ENCODE measurements at regions not wholly inside any gene's neighbourhood (a gene's known extent, or its start where the extent isn't known, plus 50 kb on each side); places are given as distances from the start of the nearest gene placed in this dataset.
"Not testable (repeated sequence)": the region's sequence is repeated elsewhere in the genome, so short reads cannot be mapped to it uniquely, and the experiment has no call there.

DNA sequence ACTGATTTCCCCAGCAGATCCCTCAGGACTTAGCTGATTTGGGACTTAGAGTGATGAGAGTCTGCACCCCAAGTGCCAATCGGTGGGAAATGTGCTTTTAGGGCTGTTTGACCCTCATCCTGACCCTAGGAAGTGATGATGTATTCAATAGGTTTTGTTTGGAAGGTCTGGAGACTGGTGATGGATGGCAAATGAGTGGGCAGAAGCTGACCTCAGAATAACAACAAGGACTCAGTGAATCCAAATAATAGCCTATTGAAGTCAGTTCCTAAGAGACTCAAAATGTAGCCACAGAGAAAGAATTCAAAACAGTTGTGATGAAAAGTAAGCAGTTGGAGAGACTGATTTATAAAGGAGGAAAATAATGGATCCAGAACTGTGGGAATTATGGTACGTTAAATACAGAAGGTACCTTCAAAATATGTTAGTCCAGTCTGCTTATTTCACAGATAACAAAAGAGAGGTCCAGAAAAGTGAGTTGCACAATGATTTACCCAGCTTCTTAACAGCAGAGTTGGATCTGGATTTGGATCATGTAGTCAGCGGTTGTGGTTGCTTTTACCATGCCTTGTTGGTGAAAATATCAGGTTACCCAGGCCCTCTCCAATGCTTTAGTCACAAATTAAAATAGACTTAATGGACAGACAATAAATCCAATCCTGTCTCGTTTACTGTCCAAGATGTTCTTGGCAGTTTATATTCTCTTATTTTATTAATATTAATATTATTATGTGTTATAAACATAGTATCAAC is 123.0 kb upstream of the PTBP2 start:
- ChIA-PET POLR2A (no interaction called here), CTCF (interaction anchor here (0.6 kb wide), 1 partner anchor 19 kb away, joined by 3 read pairs; no protein-coding TSS in a partner anchor)
- Histone ChIP-seq H3K4me3 (ENCODE audit: low read depth, low read length) (no peak overlapping the region), H3K9me3 (ENCODE audit: control insufficient read depth, insufficient read depth, low read depth, low read length) (no peaks in the 10 kb centered on the region), H3K27ac (ENCODE audit: extremely low read depth, low read depth, low read length) (no peak overlapping the region), H3K4me1 (ENCODE audit: control insufficient read depth, insufficient read depth, low read length) (no peaks in the 10 kb centered on the region), H3K36me3 (ENCODE audit: control insufficient read depth in 2 of 2, insufficient read depth in 1 of 2, low read length in 2 of 2) (no peaks in the 10 kb centered on the region)
- TF ChIP-seq ZNF37A (tag by site-specific recombination; IDR thresholded peaks at IDR 0.05) (no peak), ZNF510 (tag by site-specific recombination; IDR thresholded peaks at IDR 0.05; ENCODE audit: insufficient replicate concordance) (no peak), ZBTB20 (tag by site-specific recombination; IDR thresholded peaks at IDR 0.05) (no peak), ZNF701 (tag by site-specific recombination; IDR thresholded peaks at IDR 0.05) (no peak)
- TF ChIP-seq, protein P1, sequence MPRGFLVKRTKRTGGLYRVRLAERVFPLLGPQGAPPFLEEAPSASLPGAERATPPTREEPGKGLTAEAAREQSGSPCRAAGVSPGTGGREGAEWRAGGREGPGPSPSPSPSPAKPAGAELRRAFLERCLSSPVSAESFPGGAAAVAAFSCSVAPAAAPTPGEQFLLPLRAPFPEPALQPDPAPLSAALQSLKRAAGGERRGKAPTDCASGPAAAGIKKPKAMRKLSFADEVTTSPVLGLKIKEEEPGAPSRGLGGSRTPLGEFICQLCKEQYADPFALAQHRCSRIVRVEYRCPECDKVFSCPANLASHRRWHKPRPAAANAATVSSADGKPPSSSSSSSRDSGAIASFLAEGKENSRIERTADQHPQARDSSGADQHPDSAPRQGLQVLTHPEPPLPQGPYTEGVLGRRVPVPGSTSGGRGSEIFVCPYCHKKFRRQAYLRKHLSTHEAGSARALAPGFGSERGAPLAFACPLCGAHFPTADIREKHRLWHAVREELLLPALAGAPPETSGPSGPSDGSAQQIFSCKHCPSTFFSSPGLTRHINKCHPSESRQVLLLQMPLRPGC (tag by site-specific recombination; IDR thresholded peaks at IDR 0.05), result no peak
- TF ChIP-seq, protein P2, sequence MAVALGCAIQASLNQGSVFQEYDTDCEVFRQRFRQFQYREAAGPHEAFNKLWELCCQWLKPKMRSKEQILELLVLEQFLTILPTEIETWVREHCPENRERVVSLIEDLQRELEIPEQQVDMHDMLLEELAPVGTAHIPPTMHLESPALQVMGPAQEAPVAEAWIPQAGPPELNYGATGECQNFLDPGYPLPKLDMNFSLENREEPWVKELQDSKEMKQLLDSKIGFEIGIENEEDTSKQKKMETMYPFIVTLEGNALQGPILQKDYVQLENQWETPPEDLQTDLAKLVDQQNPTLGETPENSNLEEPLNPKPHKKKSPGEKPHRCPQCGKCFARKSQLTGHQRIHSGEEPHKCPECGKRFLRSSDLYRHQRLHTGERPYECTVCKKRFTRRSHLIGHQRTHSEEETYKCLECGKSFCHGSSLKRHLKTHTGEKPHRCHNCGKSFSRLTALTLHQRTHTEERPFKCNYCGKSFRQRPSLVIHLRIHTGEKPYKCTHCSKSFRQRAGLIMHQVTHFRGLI (tag by site-specific recombination; IDR thresholded peaks at IDR 0.05), result no peak
- TF ChIP-seq, protein P3, sequence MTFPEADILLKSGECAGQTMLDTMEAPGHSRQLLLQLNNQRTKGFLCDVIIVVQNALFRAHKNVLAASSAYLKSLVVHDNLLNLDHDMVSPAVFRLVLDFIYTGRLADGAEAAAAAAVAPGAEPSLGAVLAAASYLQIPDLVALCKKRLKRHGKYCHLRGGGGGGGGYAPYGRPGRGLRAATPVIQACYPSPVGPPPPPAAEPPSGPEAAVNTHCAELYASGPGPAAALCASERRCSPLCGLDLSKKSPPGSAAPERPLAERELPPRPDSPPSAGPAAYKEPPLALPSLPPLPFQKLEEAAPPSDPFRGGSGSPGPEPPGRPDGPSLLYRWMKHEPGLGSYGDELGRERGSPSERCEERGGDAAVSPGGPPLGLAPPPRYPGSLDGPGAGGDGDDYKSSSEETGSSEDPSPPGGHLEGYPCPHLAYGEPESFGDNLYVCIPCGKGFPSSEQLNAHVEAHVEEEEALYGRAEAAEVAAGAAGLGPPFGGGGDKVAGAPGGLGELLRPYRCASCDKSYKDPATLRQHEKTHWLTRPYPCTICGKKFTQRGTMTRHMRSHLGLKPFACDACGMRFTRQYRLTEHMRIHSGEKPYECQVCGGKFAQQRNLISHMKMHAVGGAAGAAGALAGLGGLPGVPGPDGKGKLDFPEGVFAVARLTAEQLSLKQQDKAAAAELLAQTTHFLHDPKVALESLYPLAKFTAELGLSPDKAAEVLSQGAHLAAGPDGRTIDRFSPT (tag by site-specific recombination; IDR thresholded peaks at IDR 0.05), result no peak
- TF ChIP-seq, protein P4, sequence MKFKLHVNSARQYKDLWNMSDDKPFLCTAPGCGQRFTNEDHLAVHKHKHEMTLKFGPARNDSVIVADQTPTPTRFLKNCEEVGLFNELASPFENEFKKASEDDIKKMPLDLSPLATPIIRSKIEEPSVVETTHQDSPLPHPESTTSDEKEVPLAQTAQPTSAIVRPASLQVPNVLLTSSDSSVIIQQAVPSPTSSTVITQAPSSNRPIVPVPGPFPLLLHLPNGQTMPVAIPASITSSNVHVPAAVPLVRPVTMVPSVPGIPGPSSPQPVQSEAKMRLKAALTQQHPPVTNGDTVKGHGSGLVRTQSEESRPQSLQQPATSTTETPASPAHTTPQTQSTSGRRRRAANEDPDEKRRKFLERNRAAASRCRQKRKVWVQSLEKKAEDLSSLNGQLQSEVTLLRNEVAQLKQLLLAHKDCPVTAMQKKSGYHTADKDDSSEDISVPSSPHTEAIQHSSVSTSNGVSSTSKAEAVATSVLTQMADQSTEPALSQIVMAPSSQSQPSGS (tag by site-specific recombination; IDR thresholded peaks at IDR 0.05; ENCODE audit: low read depth), result no peak

DNA sequence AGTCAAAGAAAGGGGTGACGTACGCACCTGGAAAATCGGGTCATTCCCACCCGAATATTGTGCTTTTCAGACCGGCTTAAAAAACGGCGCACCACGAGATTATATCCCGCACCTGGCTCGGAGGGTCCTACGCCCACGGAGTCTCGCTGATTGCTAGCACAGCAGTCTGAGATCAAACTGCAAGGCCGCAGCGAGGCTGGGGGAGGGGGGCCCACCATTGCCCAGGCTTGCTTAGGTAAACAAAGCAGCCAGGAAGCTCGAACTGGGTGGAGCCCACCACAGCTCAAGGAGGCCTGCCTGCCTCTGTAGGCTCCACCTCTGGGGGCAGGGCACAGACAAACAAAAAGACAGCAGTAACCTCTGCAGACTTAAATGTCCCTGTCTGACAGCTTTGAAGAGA is 117.0 kb upstream of the PTBP2 start:
- H3K4me3 ChIP-seq (ENCODE audit: low read depth, low read length); POLR2A ChIA-PET; H3K27ac ChIP-seq (ENCODE audit: extremely low read depth, low read depth, low read length); CTCF ChIA-PET; H3K9me3 ChIP-seq (ENCODE audit: control insufficient read depth, insufficient read depth, low read depth, low read length); H3K36me3 ChIP-seq (ENCODE audit: control insufficient read depth in 2 of 2, insufficient read depth in 1 of 2, low read length in 2 of 2); H3K4me1 ChIP-seq (ENCODE audit: control insufficient read depth, insufficient read depth, low read length): not testable (repeated sequence)

DNA sequence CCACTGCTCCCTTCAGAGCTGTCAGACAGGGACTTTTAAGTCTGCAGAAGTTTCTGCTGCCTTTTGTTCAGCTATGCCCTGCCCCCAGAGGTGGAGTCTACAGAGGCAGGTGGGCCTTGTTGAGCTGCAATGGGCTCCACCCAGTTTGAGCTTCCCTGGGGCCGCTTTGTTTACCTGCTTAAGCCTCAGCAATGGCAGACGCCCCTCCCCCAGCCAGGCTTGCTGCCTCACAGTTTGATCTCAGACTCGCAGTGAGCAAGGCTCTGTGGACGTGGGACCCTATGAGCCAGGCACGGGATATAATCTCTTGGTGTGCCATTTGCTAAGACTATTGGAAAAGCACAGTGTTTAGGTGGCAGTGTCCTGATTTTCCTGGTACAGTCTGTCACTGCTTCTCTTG is 104.2 kb upstream of the PTBP2 start:
- H3K4me1 ChIP-seq (ENCODE audit: control insufficient read depth, insufficient read depth, low read length); H3K9me3 ChIP-seq (ENCODE audit: control insufficient read depth, insufficient read depth, low read depth, low read length); POLR2A ChIA-PET; H3K4me3 ChIP-seq (ENCODE audit: low read depth, low read length); H3K27ac ChIP-seq (ENCODE audit: extremely low read depth, low read depth, low read length); CTCF ChIA-PET; H3K36me3 ChIP-seq (ENCODE audit: control insufficient read depth in 2 of 2, insufficient read depth in 1 of 2, low read length in 2 of 2): not testable (repeated sequence)

DNA sequence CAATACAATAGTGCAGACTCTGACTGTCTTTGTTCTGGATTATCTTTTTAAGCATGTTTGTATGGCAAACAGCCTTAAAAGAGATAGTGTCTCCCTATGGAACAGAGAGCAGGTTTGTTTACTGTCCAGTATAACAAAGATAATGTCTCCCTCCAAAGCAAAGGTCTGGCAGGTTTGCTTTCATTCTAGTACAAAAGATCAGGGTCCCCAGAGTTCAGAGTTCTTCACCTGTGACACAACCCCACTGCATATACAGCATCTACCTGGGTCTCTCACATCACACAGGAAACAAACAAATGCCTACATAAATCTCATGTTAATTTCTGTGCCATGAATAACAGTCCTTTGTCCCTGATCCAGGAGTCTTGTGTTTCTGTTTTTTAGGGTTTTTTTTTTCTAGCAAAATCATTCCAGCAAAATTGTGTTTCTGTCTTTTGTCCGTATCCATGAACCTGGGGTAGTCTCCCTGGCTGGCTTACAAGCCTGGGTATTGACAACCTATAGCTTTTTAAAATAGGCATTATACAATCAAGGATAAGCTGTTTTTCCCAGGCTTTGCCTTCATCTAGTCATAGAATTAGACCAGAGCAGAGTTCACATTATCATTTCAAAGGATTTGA is 89.4 kb upstream of the PTBP2 start:
- no peak overlapping the region for H3K4me3 ChIP-seq (ENCODE audit: low read depth, low read length)
- ChIA-PET POLR2A (no interaction called here), CTCF (no interaction called here)
- no peaks in the 10 kb centered on the region for H3K9me3 ChIP-seq (ENCODE audit: control insufficient read depth, insufficient read depth, low read depth, low read length)
- no peaks in the 10 kb centered on the region for H3K4me1 ChIP-seq (ENCODE audit: control insufficient read depth, insufficient read depth, low read length)
- no peak overlapping the region for H3K27ac ChIP-seq (ENCODE audit: extremely low read depth, low read depth, low read length)
- H3K36me3 ChIP-seq (ENCODE audit: control insufficient read depth in 2 of 2, insufficient read depth in 1 of 2, low read length in 2 of 2), result no peaks in the 10 kb centered on the region
- TF ChIP-seq ZNF658 (tag by site-specific recombination; IDR thresholded peaks at IDR 0.05), result no peak
- no peak for TF ChIP-seq ZNF670 (tag by site-specific recombination; IDR thresholded peaks at IDR 0.05; ENCODE audit: low read depth)
- TF ChIP-seq ZNF585B (tag by site-specific recombination; IDR thresholded peaks at IDR 0.05), result no peak
- no peak for TF ChIP-seq FEZF1 (tag by site-specific recombination; IDR thresholded peaks at IDR 0.05)
- no peak for TF ChIP-seq ZNF571 (tag by site-specific recombination; IDR thresholded peaks at IDR 0.05)
- TF ChIP-seq WT1 (tag by site-specific recombination; IDR thresholded peaks at IDR 0.05), result no peak
- TF ChIP-seq, protein P5, sequence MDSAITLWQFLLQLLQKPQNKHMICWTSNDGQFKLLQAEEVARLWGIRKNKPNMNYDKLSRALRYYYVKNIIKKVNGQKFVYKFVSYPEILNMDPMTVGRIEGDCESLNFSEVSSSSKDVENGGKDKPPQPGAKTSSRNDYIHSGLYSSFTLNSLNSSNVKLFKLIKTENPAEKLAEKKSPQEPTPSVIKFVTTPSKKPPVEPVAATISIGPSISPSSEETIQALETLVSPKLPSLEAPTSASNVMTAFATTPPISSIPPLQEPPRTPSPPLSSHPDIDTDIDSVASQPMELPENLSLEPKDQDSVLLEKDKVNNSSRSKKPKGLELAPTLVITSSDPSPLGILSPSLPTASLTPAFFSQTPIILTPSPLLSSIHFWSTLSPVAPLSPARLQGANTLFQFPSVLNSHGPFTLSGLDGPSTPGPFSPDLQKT (IDR thresholded peaks at IDR 0.05; ENCODE audit: borderline replicate concordance, low read depth, low read length), result no peak
- TF ChIP-seq, protein P6, sequence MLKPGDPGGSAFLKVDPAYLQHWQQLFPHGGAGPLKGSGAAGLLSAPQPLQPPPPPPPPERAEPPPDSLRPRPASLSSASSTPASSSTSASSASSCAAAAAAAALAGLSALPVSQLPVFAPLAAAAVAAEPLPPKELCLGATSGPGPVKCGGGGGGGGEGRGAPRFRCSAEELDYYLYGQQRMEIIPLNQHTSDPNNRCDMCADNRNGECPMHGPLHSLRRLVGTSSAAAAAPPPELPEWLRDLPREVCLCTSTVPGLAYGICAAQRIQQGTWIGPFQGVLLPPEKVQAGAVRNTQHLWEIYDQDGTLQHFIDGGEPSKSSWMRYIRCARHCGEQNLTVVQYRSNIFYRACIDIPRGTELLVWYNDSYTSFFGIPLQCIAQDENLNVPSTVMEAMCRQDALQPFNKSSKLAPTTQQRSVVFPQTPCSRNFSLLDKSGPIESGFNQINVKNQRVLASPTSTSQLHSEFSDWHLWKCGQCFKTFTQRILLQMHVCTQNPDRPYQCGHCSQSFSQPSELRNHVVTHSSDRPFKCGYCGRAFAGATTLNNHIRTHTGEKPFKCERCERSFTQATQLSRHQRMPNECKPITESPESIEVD (tag by site-specific recombination; IDR thresholded peaks at IDR 0.05), result no peak
- TF ChIP-seq ZNF433 (tag by site-specific recombination; IDR thresholded peaks at IDR 0.05; ENCODE audit: low read depth), result no peak

Data from HEK293 (cell line).